ENCODE measurements at regions not wholly inside any gene's neighbourhood (a gene's known extent, or its start where the extent isn't known, plus 50 kb on each side); places are given as distances from the start of the nearest gene placed in this dataset.

GRCh38 chr2:65655000-65655399 lies 222.6 kb upstream of the SPRED2 start:
- Histone ChIP-seq H3K27ac (ENCODE audit: low read depth in 2 of 2, low read length in 1 of 2) (no peak overlapping the region), H3K4me1 (ENCODE audit: control insufficient read depth in 1 of 2, insufficient read depth in 2 of 2, low read depth in 1 of 2, low read length in 1 of 2) (peaks cover 0 to 15% of the 10 kb centered on the region in 2 experiments; a peak in 1 of 4 replicates), H3K4me2 (no peak overlapping the region), H3K9me2 (no peaks in the 10 kb centered on the region), H3K4me3 (ENCODE audit: low read depth in 2 of 2, low read length in 1 of 2) (no peak overlapping the region), H3K79me2 (ENCODE audit: insufficient read depth) (no peaks in the 10 kb centered on the region), H2AFZ (ENCODE audit: low read depth) (no peak overlapping the region), H3F3A (replicated peaks; ENCODE audit: insufficient read depth) (no peaks in the 10 kb centered on the region), H4K20me1 (ENCODE audit: insufficient read depth) (no peaks in the 10 kb centered on the region), H3K27me3 (ENCODE audit: insufficient read depth) (no peaks in the 10 kb centered on the region), H3K36me3 (replicated peaks in 1 of 2; ENCODE audit: control insufficient read depth in 1 of 2, insufficient read depth in 2 of 2, low read length in 1 of 2) (peaks cover 0 to 4% of the 10 kb centered on the region in 2 experiments), H3K9me3 (no peaks in the 10 kb centered on the region), H3K9ac (no peak overlapping the region)
- WGBS (ENCODE audit: low lambda C conversion rate), result 80% methylated on average over 5 of the region's 5 CpGs
- POLR2A ChIA-PET, result no interaction called here
- TF ChIP-seq TCF12 (IDR thresholded peaks at IDR 0.05), result no peak
- no peak for TF ChIP-seq PBX3 (IDR thresholded peaks at IDR 0.05)
- TF ChIP-seq CTCF (IDR thresholded peaks at IDR 0.05), result no peak
- TF ChIP-seq TEAD4 (IDR thresholded peaks at IDR 0.05; ENCODE audit: borderline replicate concordance, insufficient read depth), result no peak
- no peak for TF ChIP-seq POLR2AphosphoS5 (IDR thresholded peaks at IDR 0.05; ENCODE audit: low read depth, low read length)
- TF ChIP-seq EP300 (IDR thresholded peaks at IDR 0.05; ENCODE audit: borderline replicate concordance in 1 of 2, low read depth in 1 of 2, low read length in 1 of 2), result no peak
- no peak for TF ChIP-seq RCOR1 (IDR thresholded peaks at IDR 0.05; ENCODE audit: low read length)
- no peak for TF ChIP-seq RXRA (IDR thresholded peaks at IDR 0.05; ENCODE audit: borderline replicate concordance, low read depth)
- TF ChIP-seq MEF2A (IDR thresholded peaks at IDR 0.05; ENCODE audit: borderline replicate concordance, low read depth), result no peak
- TF ChIP-seq, protein P1, sequence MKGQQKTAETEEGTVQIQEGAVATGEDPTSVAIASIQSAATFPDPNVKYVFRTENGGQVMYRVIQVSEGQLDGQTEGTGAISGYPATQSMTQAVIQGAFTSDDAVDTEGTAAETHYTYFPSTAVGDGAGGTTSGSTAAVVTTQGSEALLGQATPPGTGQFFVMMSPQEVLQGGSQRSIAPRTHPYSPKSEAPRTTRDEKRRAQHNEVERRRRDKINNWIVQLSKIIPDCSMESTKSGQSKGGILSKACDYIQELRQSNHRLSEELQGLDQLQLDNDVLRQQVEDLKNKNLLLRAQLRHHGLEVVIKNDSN (IDR thresholded peaks at IDR 0.05; ENCODE audit: borderline replicate concordance, low read depth), result no peak
- no peak for TF ChIP-seq MXI1 (IDR thresholded peaks at IDR 0.05; ENCODE audit: low read depth, low read length)
- TF ChIP-seq ZBTB33 (IDR thresholded peaks at IDR 0.05; ENCODE audit: borderline replicate concordance, low read depth), result no peak
- no peak for TF ChIP-seq FOXM1 (IDR thresholded peaks at IDR 0.05; ENCODE audit: low read depth)
- TF ChIP-seq, protein P2, sequence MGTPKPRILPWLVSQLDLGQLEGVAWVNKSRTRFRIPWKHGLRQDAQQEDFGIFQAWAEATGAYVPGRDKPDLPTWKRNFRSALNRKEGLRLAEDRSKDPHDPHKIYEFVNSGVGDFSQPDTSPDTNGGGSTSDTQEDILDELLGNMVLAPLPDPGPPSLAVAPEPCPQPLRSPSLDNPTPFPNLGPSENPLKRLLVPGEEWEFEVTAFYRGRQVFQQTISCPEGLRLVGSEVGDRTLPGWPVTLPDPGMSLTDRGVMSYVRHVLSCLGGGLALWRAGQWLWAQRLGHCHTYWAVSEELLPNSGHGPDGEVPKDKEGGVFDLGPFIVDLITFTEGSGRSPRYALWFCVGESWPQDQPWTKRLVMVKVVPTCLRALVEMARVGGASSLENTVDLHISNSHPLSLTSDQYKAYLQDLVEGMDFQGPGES (IDR thresholded peaks at IDR 0.05; ENCODE audit: low read depth, low read length), result no peak
- TF ChIP-seq YY1 (IDR thresholded peaks at IDR 0.05; ENCODE audit: low read depth), result no peak
- TF ChIP-seq RAD21 (IDR thresholded peaks at IDR 0.05; ENCODE audit: low read length), result no peak
- no peak for TF ChIP-seq SMC3 (IDR thresholded peaks at IDR 0.05; ENCODE audit: low read depth, low read length)
- DNase-seq, result no peak
- CTCF ChIA-PET, result interaction anchor here (1.0 kb wide), 1 partner anchor 14 kb away, joined by 3 read pairs; no protein-coding TSS in a partner anchor
